Endothelial cell of umbilical vein (primary cell): ENCODE measurements at regions not wholly inside any gene's neighbourhood (a gene's known extent, or its start where the extent isn't known, plus 50 kb on each side); places are given as distances from the start of the nearest gene placed in this dataset.

Source experiments
- BruUV-seq: library from RNA; stranded (reverse); fragments of 400-500 nt; replicated peaks from 2 replicates; lab custom pipeline; 2021; lab: Mats Ljungman, UMichigan
- CTCF ChIA-PET: fragments of 300-600, 350-600 bp; sonication (Branson Sonifier 250); formaldehyde crosslinking; loops from one replicate; lab custom pipeline; 2021; ENCODE audit warnings: antibody characterized with exemption, inconsistent platforms; lab: Charles Lee
- POLR2A ChIA-PET: fragments of 300-600, 350-600 bp; sonication (Branson Sonifier 250); formaldehyde crosslinking; loops from one replicate; lab custom pipeline; 2021; ENCODE audit warnings: antibody characterized with exemption, inconsistent platforms; lab: Charles Lee
- DNase-seq: peaks from one replicate; pipeline ENCODE4 v3.0.0-alpha.2; 2011; ENCODE audit warnings: low read depth, low spot score
- FAIRE-seq: peaks from 2 replicates; lab custom pipeline; 2011; peaks lifted over from hg19 to GRCh38; lab: Jason Lieb, UNC
- H2AFZ ChIP-seq: 2 replicates; pipeline ENCODE4 v1.6.0; 2012; ENCODE audit warnings: low read depth, low read length, control low read depth, inconsistent platforms
- H3K27ac ChIP-seq: 2 replicates; pipeline ENCODE4 v1.5.1; 2011; ENCODE audit warnings: low read depth, mild to moderate bottlenecking, control low read depth, low read length, moderate library complexity; ENCODE audit not compliant: insufficient read depth
- H3K27me3 ChIP-seq, 2 experiments: 2 replicates each; pipeline versions ENCODE4 v1.6.0 to v1.6.1; 2011; ENCODE audit warnings: low read length in 2 of 2, mixed read lengths in 1 of 2; ENCODE audit not compliant: control insufficient read depth in 2 of 2, insufficient read depth in 2 of 2
- H3K36me3 ChIP-seq, 2 experiments: 2 replicates in 1 of 2; 3 replicates in 1 of 2; pipeline ENCODE4 v1.5.1; 2011; ENCODE audit warnings: low read length in 2 of 2, mild to moderate bottlenecking in 1 of 2, moderate library complexity in 1 of 2; ENCODE audit not compliant: control insufficient read depth in 2 of 2, insufficient read depth in 2 of 2; ENCODE audit errors: extremely low read depth in 1 of 2
- H3K4me1 ChIP-seq: 3 replicates; pipeline ENCODE4 v1.5.1; 2011; ENCODE audit warnings: mild to moderate bottlenecking, low read length; ENCODE audit not compliant: control insufficient read depth, insufficient read depth; ENCODE audit errors: extremely low read depth
- H3K4me2 ChIP-seq: 2 replicates; pipeline ENCODE4 v1.6.1; 2011; ENCODE audit warnings: low read length, control low read depth, mixed read lengths; ENCODE audit not compliant: insufficient read depth
- H3K4me3 ChIP-seq, 3 experiments: fragments of 200-600 bp in 1 of 3; sonication (generic), shearing (Covaris generic) in 1 of 3; replicated peaks in 1 of 3; 2 replicates each; pipeline ENCODE4 v1.5.1; 2011 to 2016; ENCODE audit warnings: control low read depth in 3 of 3, low read length in 3 of 3, mild to moderate bottlenecking in 2 of 3, inconsistent platforms in 1 of 3, low read depth in 1 of 3, moderate library complexity in 1 of 3; ENCODE audit not compliant: insufficient read depth in 1 of 3
- H3K79me2 ChIP-seq: 2 replicates; pipeline ENCODE4 v1.6.0; 2012; ENCODE audit warnings: low read length, inconsistent platforms; ENCODE audit not compliant: control insufficient read depth, insufficient read depth
- H3K9ac ChIP-seq: replicated peaks from 2 replicates; pipeline ENCODE3; 2011; ENCODE audit warnings: low read length, control low read depth; ENCODE audit not compliant: insufficient read depth; ENCODE audit errors: extremely low read depth
- H3K9me1 ChIP-seq: replicated peaks from 3 replicates; pipeline ENCODE4 v1.6.0; 2011; ENCODE audit warnings: mild to moderate bottlenecking, low read length; ENCODE audit not compliant: control insufficient read depth, insufficient read depth; ENCODE audit errors: extremely low read depth
- H3K9me3 ChIP-seq: replicated peaks from 2 replicates; pipeline ENCODE4 v1.5.1; 2012; ENCODE audit warnings: low read length, inconsistent platforms; ENCODE audit not compliant: control insufficient read depth, insufficient read depth
- H4K20me1 ChIP-seq: replicated peaks from 2 replicates; pipeline ENCODE3; 2011; ENCODE audit warnings: mild to moderate bottlenecking, low read length; ENCODE audit not compliant: control insufficient read depth, insufficient read depth; ENCODE audit errors: extremely low read depth
- CTCF ChIP-seq, 2 donors: IDR thresholded peaks; 1 replicate in 1 of 2; 2 replicates in 1 of 2; pipeline ENCODE4 v1.5.1; 2011; ENCODE audit warnings: low read length in 2 of 2, mild to moderate bottlenecking in 2 of 2, moderate library complexity in 2 of 2, control low read depth in 1 of 2, inconsistent platforms in 1 of 2, low read depth in 1 of 2; ENCODE audit not compliant: insufficient read depth in 1 of 2; ENCODE audit errors: extremely low read depth in 1 of 2
- EZH2 ChIP-seq: IDR thresholded peaks from 2 replicates; pipeline ENCODE4 v1.6.1; 2012; ENCODE audit warnings: borderline replicate concordance, low read depth, mild to moderate bottlenecking, moderate library complexity, low read length, inconsistent platforms; ENCODE audit not compliant: severe bottlenecking
- FOS ChIP-seq: IDR thresholded peaks from 2 replicates; pipeline ENCODE4 v1.6.1; 2011; ENCODE audit warnings: mild to moderate bottlenecking, low read length, moderate library complexity, borderline replicate concordance; ENCODE audit not compliant: insufficient read depth
- GATA2 ChIP-seq: IDR thresholded peaks from 2 replicates; pipeline ENCODE4 v1.7.0; 2011; ENCODE audit warnings: low read depth, mild to moderate bottlenecking, moderate library complexity, mixed read lengths, low read length; ENCODE audit not compliant: insufficient read length, insufficient read depth
- JUN ChIP-seq: IDR thresholded peaks from 2 replicates; pipeline ENCODE4 v1.6.1; 2011; ENCODE audit warnings: borderline replicate concordance, low read depth; ENCODE audit not compliant: insufficient read length, insufficient read depth
- MAX ChIP-seq: IDR thresholded peaks from 2 replicates; pipeline ENCODE4 v1.6.1; 2011; ENCODE audit not compliant: insufficient read depth, insufficient read length
- MYC ChIP-seq: IDR thresholded peaks from one replicate; pipeline ENCODE4 v1.6.1; 2011; ENCODE audit warnings: mild to moderate bottlenecking, low read depth, low read length
- POLR2A ChIP-seq: IDR thresholded peaks from 2 replicates; pipeline ENCODE4 v1.6.1; 2012; ENCODE audit warnings: low read depth, mild to moderate bottlenecking, control low read depth, low read length
- POLR2AphosphoS5 ChIP-seq: IDR thresholded peaks from 2 replicates; pipeline ENCODE4 v1.6.1; 2012; ENCODE audit warnings: low read depth, mild to moderate bottlenecking, control low read depth, low read length, moderate library complexity; ENCODE audit not compliant: insufficient read depth
- dilution Hi-C: fragments of 300-500 bp; cut with MboI; formaldehyde crosslinking; loops from one replicate; pipeline ENCODE4 v1.15.0; 2019; ENCODE audit warnings: low sequenced_read_pairs; ENCODE audit not compliant: extremely low pct_ligation_motif_present
- intact Hi-C: fragments of 100-400 bp; cut with micrococcal nuclease; formaldehyde crosslinking; loops from one replicate; pipeline ENCODE4 v1.10.0; 2022

GRCh38 chr6:83781506-83781905 is 71.7 kb upstream of the RIPPLY2 start:
- Histone ChIP-seq H3K4me1 (no peaks in the 10 kb centered on the region), H2AFZ (no peak overlapping the region), H3K9me3 (no peaks in the 10 kb centered on the region), H3K4me3 (no peak overlapping the region), H3K9ac (no peak overlapping the region), H3K9me1 (no peaks in the 10 kb centered on the region), H3K27ac (no peak overlapping the region), H4K20me1 (no peaks in the 10 kb centered on the region), H3K4me2 (no peak overlapping the region), H3K36me3 (no peaks in the 10 kb centered on the region), H3K79me2 (no peaks in the 10 kb centered on the region), H3K27me3 (no peaks in the 10 kb centered on the region)
- POLR2A ChIA-PET = no interaction called here
- dilution Hi-C loops = no loop called here
- no TSS peak for BruUV-seq
- CTCF ChIA-PET = interaction anchor here (1.4 kb wide), 1 partner anchor 10 kb away, joined by 3 read pairs; no protein-coding TSS in a partner anchor
- FAIRE-seq (no peak), DNase-seq (no peak)
- no peak for TF ChIP-seq CTCF (IDR thresholded peaks at IDR 0.05; ENCODE audit: extremely low read depth in 1 of 2, insufficient read depth in 1 of 2, low read depth in 1 of 2, low read length in 2 of 2)
- no peak for TF ChIP-seq MAX
- no peak for TF ChIP-seq GATA2
- no peak for TF ChIP-seq POLR2AphosphoS5
- TF ChIP-seq EZH2 = no peak
- no peak for TF ChIP-seq MYC
- TF ChIP-seq JUN = no peak
- TF ChIP-seq POLR2A = no peak
- no peak for TF ChIP-seq FOS
- intact Hi-C loops = no loop called here
